ENCODE measurements at regions not wholly inside any gene's neighbourhood (a gene's known extent, or its start where the extent isn't known, plus 50 kb on each side); places are given as distances from the start of the nearest gene placed in this dataset.

- TF ChIP-seq FOSL1 (IDR thresholded peaks at IDR 0.05; ENCODE audit: low read depth) (no peak), YY1 (IDR thresholded peaks at IDR 0.05; ENCODE audit: extremely low read depth, insufficient replicate concordance, low read depth, low read length) (no peak), TCF7L2 (IDR thresholded peaks at IDR 0.05; ENCODE audit: borderline replicate concordance, extremely low read depth, insufficient read depth, insufficient read length) (no peak), SIN3A (IDR thresholded peaks at IDR 0.05; ENCODE audit: low read depth) (no peak), ZFX (IDR thresholded peaks at IDR 0.05) (no peak), ZNF274 (IDR thresholded peaks at IDR 0.05; ENCODE audit: low read depth, low read length) (no peak)
Observed at GRCh38 chr7:91459539-91459938, 195.3 kb downstream of the FZD1 start (continued).

DNA sequence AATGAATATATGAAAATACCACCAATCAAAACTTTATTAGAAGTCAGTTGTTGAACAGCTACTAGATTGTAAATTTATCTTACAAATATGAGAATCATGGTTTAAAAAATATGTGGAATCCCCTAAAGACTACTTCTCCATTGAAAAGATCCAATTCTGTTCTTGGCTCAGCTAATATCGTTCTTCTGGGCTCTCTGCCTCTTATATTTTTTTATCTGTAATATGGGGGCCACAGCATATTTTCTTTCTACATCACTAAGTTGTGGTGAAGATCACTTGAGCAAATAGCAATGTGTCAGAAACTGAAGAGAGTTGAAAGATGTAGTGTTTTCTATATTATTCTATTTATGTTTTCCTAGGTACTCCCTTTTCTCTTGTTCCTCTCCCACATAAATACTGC is 198.1 kb downstream of the FZD1 start:
- TF ChIP-seq ELF1 (IDR thresholded peaks at IDR 0.05; ENCODE audit: borderline replicate concordance, low read depth) (no peak), POLR2AphosphoS5 (IDR thresholded peaks at IDR 0.05; ENCODE audit: low read depth, low read length) (no peak), POLR2A (IDR thresholded peaks at IDR 0.05; ENCODE audit: borderline replicate concordance, extremely low read depth, insufficient read depth, insufficient read length) (no peak), JUND (IDR thresholded peaks at IDR 0.05) (no peak), FOSL1 (IDR thresholded peaks at IDR 0.05; ENCODE audit: low read depth) (no peak), CEBPB (IDR thresholded peaks at IDR 0.05; ENCODE audit: low read depth) (no peak), ZFX (IDR thresholded peaks at IDR 0.05) (no peak), ATF3 (IDR thresholded peaks at IDR 0.05) (no peak), TCF7L2 (IDR thresholded peaks at IDR 0.05; ENCODE audit: borderline replicate concordance, extremely low read depth, insufficient read depth, insufficient read length) (no peak), REST (IDR thresholded peaks at IDR 0.05; ENCODE audit: low read depth) (no peak), SIN3A (IDR thresholded peaks at IDR 0.05; ENCODE audit: low read depth) (no peak), SRF (IDR thresholded peaks at IDR 0.05; ENCODE audit: low read depth) (no peak), ZNF274 (IDR thresholded peaks at IDR 0.05; ENCODE audit: low read depth, low read length) (no peak)
- TF ChIP-seq, protein P1, sequence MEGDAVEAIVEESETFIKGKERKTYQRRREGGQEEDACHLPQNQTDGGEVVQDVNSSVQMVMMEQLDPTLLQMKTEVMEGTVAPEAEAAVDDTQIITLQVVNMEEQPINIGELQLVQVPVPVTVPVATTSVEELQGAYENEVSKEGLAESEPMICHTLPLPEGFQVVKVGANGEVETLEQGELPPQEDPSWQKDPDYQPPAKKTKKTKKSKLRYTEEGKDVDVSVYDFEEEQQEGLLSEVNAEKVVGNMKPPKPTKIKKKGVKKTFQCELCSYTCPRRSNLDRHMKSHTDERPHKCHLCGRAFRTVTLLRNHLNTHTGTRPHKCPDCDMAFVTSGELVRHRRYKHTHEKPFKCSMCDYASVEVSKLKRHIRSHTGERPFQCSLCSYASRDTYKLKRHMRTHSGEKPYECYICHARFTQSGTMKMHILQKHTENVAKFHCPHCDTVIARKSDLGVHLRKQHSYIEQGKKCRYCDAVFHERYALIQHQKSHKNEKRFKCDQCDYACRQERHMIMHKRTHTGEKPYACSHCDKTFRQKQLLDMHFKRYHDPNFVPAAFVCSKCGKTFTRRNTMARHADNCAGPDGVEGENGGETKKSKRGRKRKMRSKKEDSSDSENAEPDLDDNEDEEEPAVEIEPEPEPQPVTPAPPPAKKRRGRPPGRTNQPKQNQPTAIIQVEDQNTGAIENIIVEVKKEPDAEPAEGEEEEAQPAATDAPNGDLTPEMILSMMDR (IDR thresholded peaks at IDR 0.05 in 2 of 3, conservative IDR thresholded peaks at IDR 0.05 in 1 of 3; ENCODE audit: borderline replicate concordance in 1 of 3, insufficient read depth in 1 of 3, low read depth in 2 of 3, low read length in 2 of 3), result no peak
- TF ChIP-seq, protein P2, sequence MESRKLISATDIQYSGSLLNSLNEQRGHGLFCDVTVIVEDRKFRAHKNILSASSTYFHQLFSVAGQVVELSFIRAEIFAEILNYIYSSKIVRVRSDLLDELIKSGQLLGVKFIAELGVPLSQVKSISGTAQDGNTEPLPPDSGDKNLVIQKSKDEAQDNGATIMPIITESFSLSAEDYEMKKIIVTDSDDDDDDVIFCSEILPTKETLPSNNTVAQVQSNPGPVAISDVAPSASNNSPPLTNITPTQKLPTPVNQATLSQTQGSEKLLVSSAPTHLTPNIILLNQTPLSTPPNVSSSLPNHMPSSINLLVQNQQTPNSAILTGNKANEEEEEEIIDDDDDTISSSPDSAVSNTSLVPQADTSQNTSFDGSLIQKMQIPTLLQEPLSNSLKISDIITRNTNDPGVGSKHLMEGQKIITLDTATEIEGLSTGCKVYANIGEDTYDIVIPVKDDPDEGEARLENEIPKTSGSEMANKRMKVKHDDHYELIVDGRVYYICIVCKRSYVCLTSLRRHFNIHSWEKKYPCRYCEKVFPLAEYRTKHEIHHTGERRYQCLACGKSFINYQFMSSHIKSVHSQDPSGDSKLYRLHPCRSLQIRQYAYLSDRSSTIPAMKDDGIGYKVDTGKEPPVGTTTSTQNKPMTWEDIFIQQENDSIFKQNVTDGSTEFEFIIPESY (IDR thresholded peaks at IDR 0.05; ENCODE audit: extremely low read depth, insufficient replicate concordance, low read length), result no peak
- TF ChIP-seq, protein P3, sequence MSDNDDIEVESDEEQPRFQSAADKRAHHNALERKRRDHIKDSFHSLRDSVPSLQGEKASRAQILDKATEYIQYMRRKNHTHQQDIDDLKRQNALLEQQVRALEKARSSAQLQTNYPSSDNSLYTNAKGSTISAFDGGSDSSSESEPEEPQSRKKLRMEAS (IDR thresholded peaks at IDR 0.05), result no peak
- DNase-seq (ENCODE audit: low read depth, low spot score) (no peak), ATAC-seq (no peak)
- Histone ChIP-seq H3K79me2 (ENCODE audit: insufficient read depth, low read length) (no peaks in the 10 kb centered on the region), H2AFZ (ENCODE audit: low read depth, low read length, poor library complexity, severe bottlenecking) (no peak overlapping the region), H3K4me1 (ENCODE audit: control insufficient read depth in 1 of 2, insufficient read depth in 2 of 2, low read length in 2 of 2) (no peaks in the 10 kb centered on the region), H4K20me1 (ENCODE audit: insufficient read depth) (no peaks in the 10 kb centered on the region), H3K27me3 (ENCODE audit: insufficient read depth, low read length) (no peaks in the 10 kb centered on the region), H3K27ac (ENCODE audit: low read depth, low read length) (no peak overlapping the region), H3K36me3 (ENCODE audit: control insufficient read depth in 1 of 2, insufficient read depth in 2 of 2, low read length in 2 of 2) (no peaks in the 10 kb centered on the region; a peak in 1 of 4 replicates), H3K4me2 (ENCODE audit: low read length) (no peak overlapping the region), H3K9me3 (ENCODE audit: control insufficient read depth in 1 of 2, insufficient read depth in 1 of 2, low read depth in 1 of 2, low read length in 2 of 2) (no peaks in the 10 kb centered on the region; a peak in 1 of 4 replicates), H3K9ac (ENCODE audit: low read length) (no peak overlapping the region), H3K9me2 (ENCODE audit: insufficient read depth) (no peaks in the 10 kb centered on the region), H3K4me3 (replicated peaks in 1 of 2; ENCODE audit: low read depth in 1 of 2, low read length in 2 of 2) (no peak overlapping the region)
- POLR2A ChIA-PET, result no interaction called here
- intact Hi-C loops (cut with micrococcal nuclease), result no loop called here
- BruUV-seq (replicated peaks), result no TSS peak
- RAD21 ChIA-PET (ENCODE audit: low non-redundant PET in 1 of 2, low total read pairs in 2 of 2, uncharacterized antibody in 2 of 2, unreplicated experiment in 2 of 2), result no interaction called here
- CTCF ChIA-PET, result no interaction called here
